ENCODE measurements at regions not wholly inside any gene's neighbourhood (a gene's known extent, or its start where the extent isn't known, plus 50 kb on each side); places are given as distances from the start of the nearest gene placed in this dataset.

DNA sequence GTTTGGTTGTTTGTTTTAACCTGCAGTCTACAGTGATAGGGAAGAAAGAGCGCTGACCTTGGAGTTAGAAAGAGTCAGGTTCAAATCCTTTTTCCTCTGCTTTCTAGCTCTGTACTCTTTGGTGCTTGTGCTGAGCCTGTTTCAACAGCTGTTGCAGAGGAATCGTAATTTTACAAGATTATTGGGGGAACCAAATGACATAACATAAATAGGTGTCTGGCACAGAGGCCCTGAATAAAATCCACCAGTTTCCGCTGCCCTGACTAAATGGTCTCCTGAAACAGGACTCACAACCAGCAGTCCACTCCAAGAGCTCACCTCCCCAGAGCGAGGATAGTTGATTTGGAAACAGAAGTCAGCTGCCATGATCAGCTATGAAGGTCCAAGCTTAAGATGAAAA lies 125.0 kb upstream of the CDC42EP3 start:
- no peak overlapping the region for H3K4me3 ChIP-seq
- H3K36me3 ChIP-seq = no peaks in the 10 kb centered on the region
- H3K27me3 ChIP-seq (replicated peaks; ENCODE audit: insufficient read depth) = no peaks in the 10 kb centered on the region
- no peak for DNase-seq (ENCODE audit: low spot score)
- TF ChIP-seq, protein P1, sequence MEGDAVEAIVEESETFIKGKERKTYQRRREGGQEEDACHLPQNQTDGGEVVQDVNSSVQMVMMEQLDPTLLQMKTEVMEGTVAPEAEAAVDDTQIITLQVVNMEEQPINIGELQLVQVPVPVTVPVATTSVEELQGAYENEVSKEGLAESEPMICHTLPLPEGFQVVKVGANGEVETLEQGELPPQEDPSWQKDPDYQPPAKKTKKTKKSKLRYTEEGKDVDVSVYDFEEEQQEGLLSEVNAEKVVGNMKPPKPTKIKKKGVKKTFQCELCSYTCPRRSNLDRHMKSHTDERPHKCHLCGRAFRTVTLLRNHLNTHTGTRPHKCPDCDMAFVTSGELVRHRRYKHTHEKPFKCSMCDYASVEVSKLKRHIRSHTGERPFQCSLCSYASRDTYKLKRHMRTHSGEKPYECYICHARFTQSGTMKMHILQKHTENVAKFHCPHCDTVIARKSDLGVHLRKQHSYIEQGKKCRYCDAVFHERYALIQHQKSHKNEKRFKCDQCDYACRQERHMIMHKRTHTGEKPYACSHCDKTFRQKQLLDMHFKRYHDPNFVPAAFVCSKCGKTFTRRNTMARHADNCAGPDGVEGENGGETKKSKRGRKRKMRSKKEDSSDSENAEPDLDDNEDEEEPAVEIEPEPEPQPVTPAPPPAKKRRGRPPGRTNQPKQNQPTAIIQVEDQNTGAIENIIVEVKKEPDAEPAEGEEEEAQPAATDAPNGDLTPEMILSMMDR (IDR thresholded peaks at IDR 0.05) = no peak
- H3K9me3 ChIP-seq = no peaks in the 10 kb centered on the region
- no peak overlapping the region for H3K27ac ChIP-seq
- no peak for ATAC-seq (ENCODE audit: insufficient number of reproducible peaks, low FRiP score, low read depth)
- peaks cover 3 to 47% of the 10 kb centered on the region in 2 donors for H3K4me1 ChIP-seq (ENCODE audit: control insufficient read depth in 1 of 2, low read depth in 2 of 2)

DNA sequence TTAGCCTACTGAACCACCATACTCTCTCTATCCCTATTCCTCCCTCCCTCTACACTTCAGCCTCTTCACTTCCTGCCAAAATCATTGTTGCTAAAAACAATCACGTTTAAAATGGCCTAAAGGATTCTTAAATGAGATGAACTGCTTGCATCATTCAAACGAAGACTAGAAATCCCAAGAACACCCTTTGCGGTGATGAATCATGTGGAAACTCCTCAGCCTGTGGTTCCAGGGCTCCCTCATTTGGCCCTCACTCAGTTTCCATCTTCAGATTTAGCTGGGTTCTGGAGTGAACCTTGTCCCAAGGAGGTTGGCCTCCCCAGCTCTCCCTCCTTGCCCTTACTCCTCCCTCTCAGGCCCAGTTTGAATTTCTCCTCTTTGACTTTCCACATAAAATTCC lies 125.6 kb upstream of the CDC42EP3 start:
- DNase-seq (ENCODE audit: low spot score) = no peak
- Histone ChIP-seq H3K27me3 (replicated peaks; ENCODE audit: insufficient read depth) (no peaks in the 10 kb centered on the region), H3K9me3 (no peaks in the 10 kb centered on the region), H3K27ac (no peak overlapping the region), H3K36me3 (no peaks in the 10 kb centered on the region), H3K4me3 (no peak overlapping the region), H3K4me1 (ENCODE audit: control insufficient read depth in 1 of 2, low read depth in 2 of 2) (peaks cover 3 to 48% of the 10 kb centered on the region in 2 donors)
- no peak for ATAC-seq (ENCODE audit: insufficient number of reproducible peaks, low FRiP score, low read depth)
- TF ChIP-seq, protein P1 (IDR thresholded peaks at IDR 0.05) = no peak

DNA sequence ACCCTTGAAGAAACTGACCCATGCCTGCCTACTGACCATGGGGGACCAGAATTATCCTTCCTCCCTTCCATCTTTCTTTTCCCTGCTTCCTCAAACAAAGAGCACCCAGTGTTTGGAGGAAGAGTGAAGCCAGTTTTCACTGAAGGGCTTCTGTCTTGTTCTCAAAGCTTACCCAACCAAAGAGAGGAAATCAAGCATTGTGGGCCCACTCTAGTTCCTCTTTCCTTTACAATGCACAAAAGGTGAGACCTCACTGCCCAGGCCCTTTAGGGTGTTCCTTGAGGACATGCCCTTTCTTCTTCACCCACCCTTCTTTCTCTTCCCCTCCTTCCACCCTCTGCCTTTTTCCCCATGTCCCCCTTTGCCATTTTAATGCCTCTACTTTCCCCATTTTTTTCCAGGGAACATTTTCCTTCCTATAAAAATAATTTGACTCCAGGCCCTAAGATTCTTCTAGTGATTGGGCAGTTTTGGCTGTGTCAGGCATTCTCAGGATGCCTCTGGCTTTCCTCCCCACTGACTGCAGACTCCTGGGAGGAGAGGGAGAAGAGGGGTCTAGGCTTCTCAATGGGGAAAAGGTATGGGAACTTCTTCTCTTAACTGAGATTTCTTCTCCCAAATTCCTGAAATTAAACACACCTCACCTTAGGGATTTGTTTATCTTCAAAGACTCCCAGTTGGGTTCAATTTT lies 126.6 kb upstream of the RMDN2 start:
- H3K4me1 ChIP-seq (ENCODE audit: control insufficient read depth in 1 of 2, low read depth in 2 of 2) = peaks cover 10 to 59% of the 10 kb centered on the region in 2 donors
- TF ChIP-seq, protein P1 (IDR thresholded peaks at IDR 0.05) = no peak
- H3K27me3 ChIP-seq (replicated peaks; ENCODE audit: insufficient read depth) = no peaks in the 10 kb centered on the region
- H3K4me3 ChIP-seq = no peak overlapping the region
- H3K36me3 ChIP-seq = no peaks in the 10 kb centered on the region
- no peak for DNase-seq (ENCODE audit: low spot score)
- H3K27ac ChIP-seq = no peak overlapping the region
- no peak for ATAC-seq (ENCODE audit: insufficient number of reproducible peaks, low FRiP score, low read depth)
- no peaks in the 10 kb centered on the region for H3K9me3 ChIP-seq

DNA sequence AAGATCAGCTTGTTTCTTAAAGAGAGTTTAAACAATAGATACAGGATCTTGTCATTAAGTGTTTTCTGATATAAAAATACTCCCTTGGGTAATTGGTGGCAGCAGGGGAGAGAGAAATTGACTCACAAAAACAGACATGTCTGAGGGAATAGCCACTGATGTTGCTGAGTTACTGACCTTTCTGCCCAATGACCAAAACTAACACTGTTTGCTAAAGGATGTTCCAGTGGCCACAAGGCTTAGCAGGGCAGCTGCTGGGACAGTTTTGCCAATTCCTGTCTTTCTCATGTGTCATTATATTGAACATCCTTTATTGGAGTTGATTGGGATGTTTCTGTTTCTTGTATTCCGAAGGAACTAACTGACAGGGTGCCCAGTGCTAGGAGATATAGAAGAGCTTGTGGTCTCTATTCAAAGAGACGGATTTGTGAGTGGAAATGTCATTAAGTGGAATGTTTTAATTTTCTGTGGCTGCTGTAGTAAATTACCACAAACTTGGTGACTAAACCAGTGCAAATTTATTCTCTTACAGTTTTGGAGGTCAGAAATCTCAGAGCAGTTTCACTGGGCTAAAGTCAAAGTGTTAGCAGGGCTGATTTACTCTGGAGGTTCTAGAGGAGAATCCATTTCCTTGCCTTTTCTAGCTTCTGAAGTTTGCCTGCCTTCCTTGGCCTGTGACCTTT lies 124.8 kb upstream of the RMDN2 start:
- H3K36me3 ChIP-seq = no peaks in the 10 kb centered on the region
- H3K27me3 ChIP-seq (replicated peaks; ENCODE audit: insufficient read depth) = no peaks in the 10 kb centered on the region
- TF ChIP-seq, protein P1 (IDR thresholded peaks at IDR 0.05) = no peak
- no peaks in the 10 kb centered on the region for H3K9me3 ChIP-seq
- no peak overlapping the region for H3K27ac ChIP-seq
- ATAC-seq (ENCODE audit: insufficient number of reproducible peaks, low FRiP score, low read depth) = no peak
- DNase-seq (ENCODE audit: low spot score) = no peak
- H3K4me1 ChIP-seq (ENCODE audit: control insufficient read depth in 1 of 2, low read depth in 2 of 2) = peaks cover 10 to 43% of the 10 kb centered on the region in 2 donors
- no peak overlapping the region for H3K4me3 ChIP-seq

DNA sequence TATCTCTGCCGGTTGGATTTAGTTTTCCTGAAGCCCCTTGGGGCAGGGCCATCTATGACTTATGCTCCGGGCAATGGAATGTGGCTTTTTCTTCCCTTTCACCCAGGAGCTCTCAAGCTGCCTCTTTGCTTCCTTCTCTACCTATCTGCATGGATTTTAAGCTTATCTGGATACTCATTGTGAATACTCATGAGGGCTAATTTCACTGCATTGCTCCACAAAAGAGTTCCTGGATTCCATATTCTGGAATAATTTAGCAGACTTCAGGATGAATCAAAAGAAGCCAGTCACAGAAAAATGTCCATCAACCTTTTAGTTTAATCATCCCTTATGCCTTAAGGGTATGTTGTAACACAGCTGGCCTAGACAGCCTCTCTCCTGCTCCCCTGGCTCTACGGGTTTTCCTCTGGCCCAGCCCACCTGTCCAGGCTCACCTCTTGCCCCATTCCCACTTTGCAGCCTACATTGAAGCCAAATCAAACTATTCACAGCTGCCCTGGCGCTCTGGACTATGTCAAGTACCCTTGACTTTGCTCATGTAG lies 122.8 kb upstream of the RMDN2 start:
- Histone ChIP-seq H3K4me3 (no peak overlapping the region), H3K4me1 (ENCODE audit: control insufficient read depth in 1 of 2, low read depth in 2 of 2) (peaks cover 10 to 26% of the 10 kb centered on the region in 2 donors), H3K27ac (no peak overlapping the region), H3K36me3 (no peaks in the 10 kb centered on the region), H3K9me3 (no peaks in the 10 kb centered on the region), H3K27me3 (replicated peaks; ENCODE audit: insufficient read depth) (no peaks in the 10 kb centered on the region)
- TF ChIP-seq, protein P1 (IDR thresholded peaks at IDR 0.05) = no peak
- DNase-seq (ENCODE audit: low spot score) (no peak), ATAC-seq (ENCODE audit: insufficient number of reproducible peaks, low FRiP score, low read depth) (no peak)

Measured in thoracic aorta (tissue), 2 donors.